ENCODE measurements at regions not wholly inside any gene's neighbourhood (a gene's known extent, or its start where the extent isn't known, plus 50 kb on each side); places are given as distances from the start of the nearest gene placed in this dataset.

GRCh38 chr9:99298614-99299013 lies 76.5 kb downstream of the SEC61B start:
- DNase-seq (ENCODE audit: extremely low read depth in 1 of 4, low spot score in 3 of 4), result no peak
- Histone ChIP-seq H2AFZ (ENCODE audit: low read depth, low read length) (no peak overlapping the region), H3K79me2 (ENCODE audit: control insufficient read depth, insufficient read depth, low read length) (no peaks in the 10 kb centered on the region), H3K9me3 (replicated peaks; ENCODE audit: control insufficient read depth, insufficient read depth, low read depth, low read length) (no peaks in the 10 kb centered on the region), H3K27me3 (ENCODE audit: control insufficient read depth in 2 of 2, insufficient read depth in 2 of 2, low read length in 2 of 2) (peaks cover 0 to 2% of the 10 kb centered on the region in 2 experiments; a peak in 1 of 5 replicates), H3K4me2 (ENCODE audit: insufficient read depth, low read length) (no peak overlapping the region), H3K27ac (ENCODE audit: extremely low read depth, low read depth, low read length) (no peak overlapping the region), H3K4me1 (replicated peaks in 1 of 2; ENCODE audit: control insufficient read depth in 2 of 2, insufficient read depth in 2 of 2, low read length in 2 of 2) (peaks cover 5 to 14% of the 10 kb centered on the region in 2 experiments; a peak in 3 of 5 replicates), H3K4me3 (no peak overlapping the region), H3K9ac (ENCODE audit: insufficient read depth in 1 of 2, low read depth in 2 of 2, low read length in 2 of 2) (no peak overlapping the region), H4K20me1 (replicated peaks; ENCODE audit: control insufficient read depth, insufficient read depth, low read length) (no peaks in the 10 kb centered on the region), H3K9me1 (ENCODE audit: control insufficient read depth, insufficient read depth, low read length) (no peaks in the 10 kb centered on the region), H3K36me3 (ENCODE audit: control insufficient read depth, insufficient read depth, low read length) (no peaks in the 10 kb centered on the region)
- BruUV-seq (replicated peaks), result no TSS peak
- in situ Hi-C loops (cut with MboI), result no loop called here
- no peak for TF ChIP-seq KLF1 (tag; IDR thresholded peaks at IDR 0.05)
- no peak for TF ChIP-seq RBM14 (IDR thresholded peaks at IDR 0.05; ENCODE audit: borderline replicate concordance, insufficient read depth, low read depth, low read length)
- no peak for TF ChIP-seq ZNF696 (CRISPR knock-in tag; conservative IDR thresholded peaks at IDR 0.05)
- TF ChIP-seq, protein P1, sequence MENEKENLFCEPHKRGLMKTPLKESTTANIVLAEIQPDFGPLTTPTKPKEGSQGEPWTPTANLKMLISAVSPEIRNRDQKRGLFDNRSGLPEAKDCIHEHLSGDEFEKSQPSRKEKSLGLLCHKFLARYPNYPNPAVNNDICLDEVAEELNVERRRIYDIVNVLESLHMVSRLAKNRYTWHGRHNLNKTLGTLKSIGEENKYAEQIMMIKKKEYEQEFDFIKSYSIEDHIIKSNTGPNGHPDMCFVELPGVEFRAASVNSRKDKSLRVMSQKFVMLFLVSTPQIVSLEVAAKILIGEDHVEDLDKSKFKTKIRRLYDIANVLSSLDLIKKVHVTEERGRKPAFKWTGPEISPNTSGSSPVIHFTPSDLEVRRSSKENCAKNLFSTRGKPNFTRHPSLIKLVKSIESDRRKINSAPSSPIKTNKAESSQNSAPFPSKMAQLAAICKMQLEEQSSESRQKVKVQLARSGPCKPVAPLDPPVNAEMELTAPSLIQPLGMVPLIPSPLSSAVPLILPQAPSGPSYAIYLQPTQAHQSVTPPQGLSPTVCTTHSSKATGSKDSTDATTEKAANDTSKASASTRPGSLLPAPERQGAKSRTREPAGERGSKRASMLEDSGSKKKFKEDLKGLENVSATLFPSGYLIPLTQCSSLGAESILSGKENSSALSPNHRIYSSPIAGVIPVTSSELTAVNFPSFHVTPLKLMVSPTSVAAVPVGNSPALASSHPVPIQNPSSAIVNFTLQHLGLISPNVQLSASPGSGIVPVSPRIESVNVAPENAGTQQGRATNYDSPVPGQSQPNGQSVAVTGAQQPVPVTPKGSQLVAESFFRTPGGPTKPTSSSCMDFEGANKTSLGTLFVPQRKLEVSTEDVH (IDR thresholded peaks at IDR 0.05; ENCODE audit: low read depth, partially characterized antibody), result no peak
- no peak for TF ChIP-seq CREB1 (IDR thresholded peaks at IDR 0.05)
- no peak for TF ChIP-seq CREB1 (CRISPR knock-in tag; IDR thresholded peaks at IDR 0.05)
- TF ChIP-seq, protein P2, sequence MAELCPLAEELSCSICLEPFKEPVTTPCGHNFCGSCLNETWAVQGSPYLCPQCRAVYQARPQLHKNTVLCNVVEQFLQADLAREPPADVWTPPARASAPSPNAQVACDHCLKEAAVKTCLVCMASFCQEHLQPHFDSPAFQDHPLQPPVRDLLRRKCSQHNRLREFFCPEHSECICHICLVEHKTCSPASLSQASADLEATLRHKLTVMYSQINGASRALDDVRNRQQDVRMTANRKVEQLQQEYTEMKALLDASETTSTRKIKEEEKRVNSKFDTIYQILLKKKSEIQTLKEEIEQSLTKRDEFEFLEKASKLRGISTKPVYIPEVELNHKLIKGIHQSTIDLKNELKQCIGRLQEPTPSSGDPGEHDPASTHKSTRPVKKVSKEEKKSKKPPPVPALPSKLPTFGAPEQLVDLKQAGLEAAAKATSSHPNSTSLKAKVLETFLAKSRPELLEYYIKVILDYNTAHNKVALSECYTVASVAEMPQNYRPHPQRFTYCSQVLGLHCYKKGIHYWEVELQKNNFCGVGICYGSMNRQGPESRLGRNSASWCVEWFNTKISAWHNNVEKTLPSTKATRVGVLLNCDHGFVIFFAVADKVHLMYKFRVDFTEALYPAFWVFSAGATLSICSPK (IDR thresholded peaks at IDR 0.05; ENCODE audit: borderline replicate concordance), result no peak
- FAIRE-seq, result no peak
- POLR2A ChIA-PET, result no interaction called here
- ATAC-seq, result no peak
- 17% methylated on average over 7 of the region's 7 CpGs for WGBS (ENCODE audit: insufficient coverage, low coverage, missing lambda C conversion rate)
- intact Hi-C loops (cut with micrococcal nuclease), result loop anchor here (10.0 kb wide), 1 partner anchor 114 kb away; no protein-coding TSS in a partner anchor
- CTCF ChIA-PET (ENCODE audit: low intra/inter-chr PET ratio), result no interaction called here
